GM12892 (cell line): ENCODE measurements at regions not wholly inside any gene's neighbourhood (a gene's known extent, or its start where the extent isn't known, plus 50 kb on each side); places are given as distances from the start of the nearest gene placed in this dataset.

Experiments
- POLR2A ChIP-seq: IDR thresholded peaks from 2 replicates; pipeline ENCODE4 v1.6.1; 2011; ENCODE audit warnings: low read depth, low read length, control low read depth
- POLR2AphosphoS5 ChIP-seq: IDR thresholded peaks from 2 replicates; pipeline ENCODE4 v1.6.1; 2011; ENCODE audit warnings: low read depth, low read length, control low read depth

GRCh38 chr2:200023570-200023969 lies 68.2 kb downstream of the MAIP1 start:
- no peak for TF ChIP-seq POLR2AphosphoS5
- no peak for TF ChIP-seq POLR2A
